IMR-90 (cell line): ENCODE measurements at regions not wholly inside any gene's neighbourhood (a gene's known extent, or its start where the extent isn't known, plus 50 kb on each side); places are given as distances from the start of the nearest gene placed in this dataset.

Source experiments
- BHLHE40 ChIP-seq: fragments of 150-350 bp; IDR thresholded peaks from 2 replicates; pipeline ENCODE4 v1.6.1; 2016; ENCODE audit warnings: mild to moderate bottlenecking, low read depth, low read length
- CEBPB ChIP-seq: IDR thresholded peaks from 2 replicates; pipeline ENCODE4 v1.6.1; 2012; ENCODE audit warnings: low read depth, low read length, improper control_type of control experiment
- CHD1 ChIP-seq: IDR thresholded peaks from 2 replicates; pipeline ENCODE4 v1.6.1; 2012; ENCODE audit warnings: low read depth, low read length, improper control_type of control experiment
- FOS ChIP-seq: fragments of 150-350 bp; IDR thresholded peaks from 2 replicates; pipeline ENCODE4 v1.6.1; 2016; ENCODE audit warnings: low read depth, low read length
- MAFK ChIP-seq: IDR thresholded peaks from 2 replicates; pipeline ENCODE4 v1.6.1; 2012; ENCODE audit warnings: low read depth, low read length, improper control_type of control experiment
- MAZ ChIP-seq: IDR thresholded peaks from 2 replicates; pipeline ENCODE4 v1.6.1; 2012; ENCODE audit warnings: low read depth, mild to moderate bottlenecking, low read length, improper control_type of control experiment, moderate library complexity, borderline replicate concordance
- MXI1 ChIP-seq: IDR thresholded peaks from 2 replicates; pipeline ENCODE4 v1.6.1; 2012; ENCODE audit warnings: low read depth, mild to moderate bottlenecking, low read length, moderate library complexity, borderline replicate concordance
- POLR2A ChIP-seq: IDR thresholded peaks from 2 replicates; pipeline ENCODE4 v1.6.1; 2012; ENCODE audit warnings: mild to moderate bottlenecking, low read depth, low read length
- RAD21 ChIP-seq: IDR thresholded peaks from 2 replicates; pipeline ENCODE4 v1.6.1; 2012; ENCODE audit warnings: low read length, improper control_type of control experiment
- RCOR1 ChIP-seq: IDR thresholded peaks from 2 replicates; pipeline ENCODE4 v1.6.1; 2012; ENCODE audit warnings: mild to moderate bottlenecking, low read length, improper control_type of control experiment; ENCODE audit not compliant: insufficient replicate concordance
- RFX5 ChIP-seq: IDR thresholded peaks from 2 replicates; pipeline ENCODE4 v1.8.0; 2012; ENCODE audit warnings: low read depth, mild to moderate bottlenecking, low read length, moderate library complexity
- TF ChIP-seq, protein P1 (sequence below): conservative IDR thresholded peaks from 2 replicates; pipeline ENCODE4 v1.5.1; 2012; ENCODE audit warnings: mild to moderate bottlenecking, low read depth, low read length, improper control_type of control experiment
- TF ChIP-seq, protein P2 (sequence below): fragments of 150-350 bp; IDR thresholded peaks from 2 replicates; pipeline ENCODE4 v1.6.1; 2016; ENCODE audit warnings: low read depth, mild to moderate bottlenecking, low read length, moderate library complexity, borderline replicate concordance
- TF ChIP-seq, protein P3 (sequence below): fragments of 150-350 bp; IDR thresholded peaks from 2 replicates; pipeline ENCODE4 v1.6.1; 2017; ENCODE audit warnings: mild to moderate bottlenecking, antibody characterized with exemption, low read length, low read depth

DNA sequence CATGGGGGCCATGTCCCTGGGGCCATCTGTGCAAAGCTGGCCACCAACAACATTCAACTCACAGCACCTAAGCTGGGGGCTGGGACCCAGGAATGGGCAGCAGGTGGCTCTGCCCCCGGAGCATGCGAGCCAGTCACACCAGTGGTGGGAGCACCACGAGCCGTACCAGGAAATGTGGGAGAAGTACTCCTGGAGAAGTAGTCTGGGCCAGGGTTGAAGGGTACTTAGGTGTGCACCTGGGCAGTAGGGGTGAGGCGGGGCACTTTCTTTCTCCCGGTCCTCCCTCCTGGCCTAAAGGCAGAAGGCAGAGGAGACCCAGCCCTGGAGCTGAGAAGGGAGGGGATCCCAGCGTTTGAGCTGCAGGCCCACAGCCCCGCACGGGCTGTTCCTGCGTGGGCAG, 94.2 kb downstream of the PLXNA1 start:
- TF ChIP-seq CEBPB, result no peak
- TF ChIP-seq, protein P1, sequence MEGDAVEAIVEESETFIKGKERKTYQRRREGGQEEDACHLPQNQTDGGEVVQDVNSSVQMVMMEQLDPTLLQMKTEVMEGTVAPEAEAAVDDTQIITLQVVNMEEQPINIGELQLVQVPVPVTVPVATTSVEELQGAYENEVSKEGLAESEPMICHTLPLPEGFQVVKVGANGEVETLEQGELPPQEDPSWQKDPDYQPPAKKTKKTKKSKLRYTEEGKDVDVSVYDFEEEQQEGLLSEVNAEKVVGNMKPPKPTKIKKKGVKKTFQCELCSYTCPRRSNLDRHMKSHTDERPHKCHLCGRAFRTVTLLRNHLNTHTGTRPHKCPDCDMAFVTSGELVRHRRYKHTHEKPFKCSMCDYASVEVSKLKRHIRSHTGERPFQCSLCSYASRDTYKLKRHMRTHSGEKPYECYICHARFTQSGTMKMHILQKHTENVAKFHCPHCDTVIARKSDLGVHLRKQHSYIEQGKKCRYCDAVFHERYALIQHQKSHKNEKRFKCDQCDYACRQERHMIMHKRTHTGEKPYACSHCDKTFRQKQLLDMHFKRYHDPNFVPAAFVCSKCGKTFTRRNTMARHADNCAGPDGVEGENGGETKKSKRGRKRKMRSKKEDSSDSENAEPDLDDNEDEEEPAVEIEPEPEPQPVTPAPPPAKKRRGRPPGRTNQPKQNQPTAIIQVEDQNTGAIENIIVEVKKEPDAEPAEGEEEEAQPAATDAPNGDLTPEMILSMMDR, result no peak
- TF ChIP-seq POLR2A, result no peak
- TF ChIP-seq FOS, result no peak
- no peak for TF ChIP-seq RAD21
- TF ChIP-seq MAZ, result no peak
- TF ChIP-seq BHLHE40, result no peak
- TF ChIP-seq, protein P2, sequence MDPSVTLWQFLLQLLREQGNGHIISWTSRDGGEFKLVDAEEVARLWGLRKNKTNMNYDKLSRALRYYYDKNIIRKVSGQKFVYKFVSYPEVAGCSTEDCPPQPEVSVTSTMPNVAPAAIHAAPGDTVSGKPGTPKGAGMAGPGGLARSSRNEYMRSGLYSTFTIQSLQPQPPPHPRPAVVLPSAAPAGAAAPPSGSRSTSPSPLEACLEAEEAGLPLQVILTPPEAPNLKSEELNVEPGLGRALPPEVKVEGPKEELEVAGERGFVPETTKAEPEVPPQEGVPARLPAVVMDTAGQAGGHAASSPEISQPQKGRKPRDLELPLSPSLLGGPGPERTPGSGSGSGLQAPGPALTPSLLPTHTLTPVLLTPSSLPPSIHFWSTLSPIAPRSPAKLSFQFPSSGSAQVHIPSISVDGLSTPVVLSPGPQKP, result no peak
- TF ChIP-seq MAFK, result no peak
- no peak for TF ChIP-seq RFX5
- TF ChIP-seq CHD1, result no peak
- no peak for TF ChIP-seq MXI1
- TF ChIP-seq RCOR1, result no peak
- TF ChIP-seq, protein P3, sequence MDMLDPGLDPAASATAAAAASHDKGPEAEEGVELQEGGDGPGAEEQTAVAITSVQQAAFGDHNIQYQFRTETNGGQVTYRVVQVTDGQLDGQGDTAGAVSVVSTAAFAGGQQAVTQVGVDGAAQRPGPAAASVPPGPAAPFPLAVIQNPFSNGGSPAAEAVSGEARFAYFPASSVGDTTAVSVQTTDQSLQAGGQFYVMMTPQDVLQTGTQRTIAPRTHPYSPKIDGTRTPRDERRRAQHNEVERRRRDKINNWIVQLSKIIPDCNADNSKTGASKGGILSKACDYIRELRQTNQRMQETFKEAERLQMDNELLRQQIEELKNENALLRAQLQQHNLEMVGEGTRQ, result no peak
